Neural cell (in vitro differentiated cells): ENCODE measurements at regions not wholly inside any gene's neighbourhood (a gene's known extent, or its start where the extent isn't known, plus 50 kb on each side); places are given as distances from the start of the nearest gene placed in this dataset.

Source experiments
- H2AFZ ChIP-seq: fragments of 200-600, 300-800 bp; sonication (generic), shearing (Covaris generic); 2 replicates; pipeline ENCODE4 v1.6.0; 2014; ENCODE audit warnings: low read depth, mild to moderate bottlenecking, antibody characterized with exemption, low read length, moderate library complexity
- H3F3A ChIP-seq: fragments of 200-600 bp; shearing (Covaris generic); 2 replicates; pipeline ENCODE4 v1.6.1; 2016; ENCODE audit warnings: mild to moderate bottlenecking, moderate library complexity, mixed read lengths, antibody characterized with exemption, low read length; ENCODE audit not compliant: insufficient read depth, poor library complexity, severe bottlenecking
- H3K27ac ChIP-seq: fragments of 200-600, 300-800 bp; sonication (generic), shearing (Covaris generic); 2 replicates; pipeline ENCODE4 v1.5.1; 2014; ENCODE audit warnings: mild to moderate bottlenecking, low read length, moderate library complexity
- H3K27me3 ChIP-seq: fragments of 300-800, 200-600 bp; sonication (generic), shearing (Covaris generic); 2 replicates; pipeline ENCODE4 v1.6.0; 2014; ENCODE audit warnings: mild to moderate bottlenecking, low read depth, low read length, moderate library complexity; ENCODE audit not compliant: insufficient read depth
- H3K36me3 ChIP-seq: fragments of 300-800, 200-600 bp; sonication (generic), shearing (Covaris generic); 2 replicates; pipeline ENCODE4 v1.5.1; 2014; ENCODE audit warnings: mild to moderate bottlenecking, antibody characterized with exemption, low read length, moderate library complexity; ENCODE audit not compliant: insufficient read depth
- H3K4me2 ChIP-seq: fragments of 300-800, 200-600 bp; sonication (generic), shearing (Covaris generic); 2 replicates; pipeline ENCODE4 v1.6.0; 2014; ENCODE audit warnings: mild to moderate bottlenecking, low read length
- H3K4me3 ChIP-seq: fragments of 300-800, 200-600 bp; sonication (generic), shearing (Covaris generic); 2 replicates; pipeline ENCODE4 v1.5.1; 2014; ENCODE audit warnings: mild to moderate bottlenecking, low read length, moderate library complexity
- H3K79me2 ChIP-seq: fragments of 200-600 bp; shearing (Covaris generic); replicated peaks from 2 replicates; pipeline ENCODE4 v1.6.0; 2014; ENCODE audit warnings: mild to moderate bottlenecking, low read length, moderate library complexity; ENCODE audit not compliant: insufficient read depth
- H3K9ac ChIP-seq: fragments of 300-800, 200-600 bp; sonication (generic), shearing (Covaris generic); 2 replicates; pipeline ENCODE4 v1.6.1; 2016; ENCODE audit warnings: mild to moderate bottlenecking, low read length, mixed read lengths
- H3K9me2 ChIP-seq: fragments of 200-600 bp; shearing (Covaris generic); 2 replicates; pipeline ENCODE4 v1.6.1; 2016; ENCODE audit warnings: mild to moderate bottlenecking, low read length, mixed read lengths; ENCODE audit not compliant: insufficient read depth
- H3K9me3 ChIP-seq: fragments of 200-600, 300-800 bp; sonication (generic), shearing (Covaris generic); 2 replicates; pipeline ENCODE4 v1.6.1; 2016; ENCODE audit warnings: mild to moderate bottlenecking, mixed run types, low read length, moderate library complexity, mixed read lengths
- H4K20me1 ChIP-seq: fragments of 200-600 bp; shearing (Covaris generic); 2 replicates; pipeline ENCODE4 v1.6.1; 2016; ENCODE audit warnings: mild to moderate bottlenecking, mixed run types; ENCODE audit not compliant: insufficient read depth
- CTCF ChIP-seq: fragments of 450-650 bp; IDR thresholded peaks from 2 replicates; pipeline ENCODE4 v1.5.1; 2014; ENCODE audit warnings: antibody characterized with exemption, mild to moderate bottlenecking, moderate library complexity; ENCODE audit not compliant: poor library complexity, severe bottlenecking
- EP300 ChIP-seq: fragments of 450-650 bp; conservative IDR thresholded peaks from 2 replicates; pipeline ENCODE4 v1.6.1; 2014; ENCODE audit warnings: antibody characterized with exemption, mild to moderate bottlenecking, moderate library complexity; ENCODE audit not compliant: poor library complexity, severe bottlenecking
- EZH2 ChIP-seq: fragments of 200-600, 300-800 bp; shearing (Covaris generic), sonication (generic); IDR thresholded peaks from 2 replicates; pipeline ENCODE4 v1.6.1; 2014; ENCODE audit warnings: antibody characterized with exemption, low read length, borderline replicate concordance, mild to moderate bottlenecking; ENCODE audit not compliant: insufficient read depth, poor library complexity, severe bottlenecking
- MXI1 ChIP-seq: fragments of 450-650 bp; conservative IDR thresholded peaks from 2 replicates; pipeline ENCODE4 v1.6.1; 2014; ENCODE audit warnings: antibody characterized with exemption, mild to moderate bottlenecking; ENCODE audit not compliant: poor library complexity, severe bottlenecking
- POLR2AphosphoS5 ChIP-seq: IDR thresholded peaks from 2 replicates; pipeline ENCODE4 v1.6.1; 2012
- RAD21 ChIP-seq: fragments of 450-650 bp; conservative IDR thresholded peaks from 2 replicates; pipeline ENCODE4 v1.6.1; 2014; ENCODE audit warnings: antibody characterized with exemption, mild to moderate bottlenecking, moderate library complexity
- REST ChIP-seq: IDR thresholded peaks from 2 replicates; pipeline ENCODE4 v1.6.1; 2012; ENCODE audit warnings: borderline replicate concordance
- SMC3 ChIP-seq: fragments of 450-650 bp; conservative IDR thresholded peaks from 2 replicates; pipeline ENCODE4 v1.6.1; 2014; ENCODE audit warnings: antibody characterized with exemption, mild to moderate bottlenecking, moderate library complexity; ENCODE audit not compliant: poor library complexity
- TAF1 ChIP-seq: IDR thresholded peaks from 2 replicates; pipeline ENCODE4 v1.6.1; 2012; ENCODE audit warnings: low read depth

DNA sequence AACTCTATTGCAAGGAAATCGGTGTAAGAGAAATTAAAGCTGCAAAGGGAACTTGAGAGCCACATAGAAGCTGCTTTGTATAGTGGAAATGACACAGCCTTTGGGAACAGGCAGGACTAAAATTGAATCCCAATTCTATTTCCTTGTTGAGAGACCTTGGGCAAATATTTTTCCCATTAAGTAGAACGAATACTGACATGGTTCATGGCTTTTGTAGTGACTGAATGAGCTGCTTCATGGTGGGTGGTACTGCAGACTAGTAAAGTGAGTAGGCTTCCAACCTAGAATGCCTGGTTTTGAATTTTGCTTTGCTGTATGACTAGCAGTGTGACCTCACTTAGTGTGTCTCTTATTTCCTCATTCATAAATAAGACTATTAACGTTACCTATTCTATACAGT lies 182.2 kb upstream of the KCNIP4 start:
- no peak overlapping the region for H3K4me3 ChIP-seq
- H3F3A ChIP-seq = no peaks in the 10 kb centered on the region
- no peaks in the 10 kb centered on the region for H3K36me3 ChIP-seq
- H3K9me3 ChIP-seq = no peaks in the 10 kb centered on the region
- TF ChIP-seq RAD21 = no peak
- TF ChIP-seq CTCF = no peak
- TF ChIP-seq EZH2 = no peak
- TF ChIP-seq MXI1 = no peak
- H4K20me1 ChIP-seq = no peaks in the 10 kb centered on the region
- H3K9me2 ChIP-seq = no peaks in the 10 kb centered on the region
- no peaks in the 10 kb centered on the region for H3K27me3 ChIP-seq
- H2AFZ ChIP-seq = no peak overlapping the region
- no peak overlapping the region for H3K9ac ChIP-seq
- H3K27ac ChIP-seq = no peak overlapping the region
- H3K4me2 ChIP-seq = no peak overlapping the region
- H3K79me2 ChIP-seq = no peaks in the 10 kb centered on the region

DNA sequence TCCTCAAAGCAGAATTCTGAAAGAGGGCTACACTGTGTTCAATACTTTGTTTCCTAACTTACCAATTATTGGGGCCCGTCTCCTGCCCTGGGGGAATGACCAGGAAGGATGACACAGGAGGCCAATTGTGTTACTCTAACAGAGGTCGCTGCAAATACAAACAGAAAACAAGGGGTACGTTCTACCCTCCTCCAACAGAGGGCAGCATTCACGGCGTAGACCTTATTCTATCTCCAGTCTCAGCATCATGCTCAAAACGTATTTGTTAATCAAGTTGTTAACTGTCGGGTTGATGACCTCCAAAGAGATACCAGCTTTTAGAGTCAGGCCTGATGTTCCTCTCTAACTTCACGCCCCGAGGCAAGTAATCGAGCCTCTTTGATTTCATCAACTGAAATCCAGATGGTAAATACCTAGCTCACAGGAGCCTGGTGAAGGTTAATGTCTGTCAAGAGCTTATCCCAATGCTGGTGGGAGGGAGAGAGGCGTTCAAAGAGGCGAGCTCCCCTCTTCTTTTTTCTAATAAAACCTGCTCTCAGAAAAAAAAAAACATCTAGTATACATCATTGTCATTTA lies 181.0 kb upstream of the KCNIP4 start:
- Histone ChIP-seq H3K9me3 (no peaks in the 10 kb centered on the region), H3K27ac (peak overlapping the region; percentile 0), H3K9me2 (no peaks in the 10 kb centered on the region), H4K20me1 (no peaks in the 10 kb centered on the region), H2AFZ (no peak overlapping the region), H3K4me2 (no peak overlapping the region), H3K36me3 (no peaks in the 10 kb centered on the region), H3K79me2 (no peaks in the 10 kb centered on the region), H3F3A (no peaks in the 10 kb centered on the region), H3K27me3 (no peaks in the 10 kb centered on the region), H3K4me3 (no peak overlapping the region), H3K9ac (no peak overlapping the region)
- TF ChIP-seq MXI1 (no peak), RAD21 (no peak), TAF1 (no peak), CTCF (no peak), EZH2 (no peak), EP300 (no peak), REST (no peak), SMC3 (no peak), POLR2AphosphoS5 (no peak)
